ENCODE measurements at regions not wholly inside any gene's neighbourhood (a gene's known extent, or its start where the extent isn't known, plus 50 kb on each side); places are given as distances from the start of the nearest gene placed in this dataset.

- peaks cover 20% of the 10 kb centered on the region for H3K4me1 ChIP-seq (ENCODE audit: low read depth, poor library complexity, severe bottlenecking)
- no peaks in the 10 kb centered on the region for H3K79me2 ChIP-seq (ENCODE audit: insufficient read depth, low read depth)
- H3K36me3 ChIP-seq (ENCODE audit: insufficient read depth): no peaks in the 10 kb centered on the region
- no peaks in the 10 kb centered on the region for H4K20me1 ChIP-seq (ENCODE audit: insufficient read depth)
- H3K4me2 ChIP-seq: no peak overlapping the region
- H2AFZ ChIP-seq (ENCODE audit: low read depth): no peak overlapping the region
- no peak overlapping the region for H3K27ac ChIP-seq
- H3K27me3 ChIP-seq (ENCODE audit: insufficient read depth, low read depth): no peaks in the 10 kb centered on the region
- no peak for TF ChIP-seq CTCF (conservative IDR thresholded peaks at IDR 0.05; ENCODE audit: low read depth, low read length)
- H3K4me3 ChIP-seq (IDR thresholded peaks at IDR 0.05; ENCODE audit: insufficient read depth, low read depth, low read length): no peak overlapping the region
- H3K9ac ChIP-seq: no peak overlapping the region
Observed at GRCh38 chr7:81507221-81507620, 262.6 kb downstream of the HGF start.

GRCh38 chr7:81506609-81507008 lies 263.2 kb downstream of the HGF start:
- no peaks in the 10 kb centered on the region for H3K36me3 ChIP-seq (ENCODE audit: insufficient read depth)
- TF ChIP-seq CTCF (conservative IDR thresholded peaks at IDR 0.05; ENCODE audit: low read depth, low read length): no peak
- no peak overlapping the region for H3K4me3 ChIP-seq (IDR thresholded peaks at IDR 0.05; ENCODE audit: insufficient read depth, low read depth, low read length)
- no peaks in the 10 kb centered on the region for H3K27me3 ChIP-seq (ENCODE audit: insufficient read depth, low read depth)
- no peak overlapping the region for H3K27ac ChIP-seq
- H4K20me1 ChIP-seq (ENCODE audit: insufficient read depth): no peaks in the 10 kb centered on the region
- no peak overlapping the region for H2AFZ ChIP-seq (ENCODE audit: low read depth)
- H3K4me1 ChIP-seq (ENCODE audit: low read depth, poor library complexity, severe bottlenecking): peaks cover 27% of the 10 kb centered on the region
- H3K9ac ChIP-seq: no peak overlapping the region
- H3K79me2 ChIP-seq (ENCODE audit: insufficient read depth, low read depth): no peaks in the 10 kb centered on the region
- H3K4me2 ChIP-seq: no peak overlapping the region

GRCh38 chr7:81503771-81504170 lies 266.1 kb downstream of the HGF start:
- no peaks in the 10 kb centered on the region for H4K20me1 ChIP-seq (ENCODE audit: insufficient read depth)
- no peaks in the 10 kb centered on the region for H3K79me2 ChIP-seq (ENCODE audit: insufficient read depth, low read depth)
- no peak overlapping the region for H3K9ac ChIP-seq
- no peak for TF ChIP-seq CTCF (conservative IDR thresholded peaks at IDR 0.05; ENCODE audit: low read depth, low read length)
- no peaks in the 10 kb centered on the region for H3K36me3 ChIP-seq (ENCODE audit: insufficient read depth)
- no peak overlapping the region for H3K27ac ChIP-seq
- no peak overlapping the region for H2AFZ ChIP-seq (ENCODE audit: low read depth)
- H3K4me1 ChIP-seq (ENCODE audit: low read depth, poor library complexity, severe bottlenecking): peaks cover 49% of the 10 kb centered on the region
- no peaks in the 10 kb centered on the region for H3K27me3 ChIP-seq (ENCODE audit: insufficient read depth, low read depth)
- no peak overlapping the region for H3K4me3 ChIP-seq (IDR thresholded peaks at IDR 0.05; ENCODE audit: insufficient read depth, low read depth, low read length)
- no peak overlapping the region for H3K4me2 ChIP-seq

- Histone ChIP-seq H3K4me2 (no peak overlapping the region), H3K9ac (no peak overlapping the region), H4K20me1 (ENCODE audit: insufficient read depth) (no peaks in the 10 kb centered on the region), H3K4me3 (IDR thresholded peaks at IDR 0.05; ENCODE audit: insufficient read depth, low read depth, low read length) (no peak overlapping the region), H3K27ac (no peak overlapping the region), H3K36me3 (ENCODE audit: insufficient read depth) (no peaks in the 10 kb centered on the region), H3K4me1 (ENCODE audit: low read depth, poor library complexity, severe bottlenecking) (peaks cover 49% of the 10 kb centered on the region), H3K79me2 (ENCODE audit: insufficient read depth, low read depth) (no peaks in the 10 kb centered on the region), H3K27me3 (ENCODE audit: insufficient read depth, low read depth) (no peaks in the 10 kb centered on the region), H2AFZ (ENCODE audit: low read depth) (no peak overlapping the region)
- TF ChIP-seq CTCF (conservative IDR thresholded peaks at IDR 0.05; ENCODE audit: low read depth, low read length): no peak
Observed at GRCh38 chr7:81503336-81503735, 266.5 kb downstream of the HGF start.

All from KMS-11 (cell line).